ENCODE measurements at regions not wholly inside any gene's neighbourhood (a gene's known extent, or its start where the extent isn't known, plus 50 kb on each side); places are given as distances from the start of the nearest gene placed in this dataset.

- no peak for TF ChIP-seq CTCF (conservative IDR thresholded peaks at IDR 0.05 in 1 of 2, IDR thresholded peaks at IDR 0.05 in 1 of 2; ENCODE audit: low read depth in 1 of 2, low read length in 2 of 2)
- TF ChIP-seq EZH2 (IDR thresholded peaks at IDR 0.05; ENCODE audit: low read length, missing control alignments): no peak
These were observed 220.4 kb downstream of the FAM76B start for GRCh38 chr11:95569207-95569606.
